ENCODE measurements at regions not wholly inside any gene's neighbourhood (a gene's known extent, or its start where the extent isn't known, plus 50 kb on each side); places are given as distances from the start of the nearest gene placed in this dataset.

DNA sequence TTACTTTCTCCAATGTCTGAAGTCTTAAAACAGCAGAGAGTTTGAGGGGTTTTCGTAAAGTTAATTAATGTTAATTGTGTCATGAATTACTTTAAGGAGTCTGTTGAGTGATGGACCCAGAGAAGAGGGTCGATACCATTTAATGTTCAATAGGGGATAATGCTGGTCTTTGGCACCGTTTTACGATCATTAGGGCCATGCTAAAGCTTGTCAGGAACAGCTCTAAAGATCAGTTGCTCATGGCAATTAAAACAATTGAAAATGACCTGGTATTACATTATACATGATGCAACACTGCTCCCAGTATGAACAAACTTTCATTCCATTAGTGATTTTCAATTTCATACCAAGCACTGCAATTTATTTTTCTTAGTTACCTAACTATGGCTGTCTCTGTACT, 296.9 kb downstream of the ETV1 start:
- H3K36me3 ChIP-seq: no peaks in the 10 kb centered on the region
- no peak overlapping the region for H3K27ac ChIP-seq
- H3K4me3 ChIP-seq: no peak overlapping the region
- ATAC-seq (no peak), DNase-seq (no peak)
- no peaks in the 10 kb centered on the region for H3K4me1 ChIP-seq
- H3K27me3 ChIP-seq: no peaks in the 10 kb centered on the region
- no peaks in the 10 kb centered on the region for H3K9me3 ChIP-seq
- intact Hi-C loops (cut with DNase I): no loop called here
- WGBS, 4 donors: 76 to 88% (median 86%) methylated on average over 4 of the region's 4 CpGs
- TF ChIP-seq POLR2A (IDR thresholded peaks at IDR 0.05) (no peak), CTCF (IDR thresholded peaks at IDR 0.05) (no peak)

DNA sequence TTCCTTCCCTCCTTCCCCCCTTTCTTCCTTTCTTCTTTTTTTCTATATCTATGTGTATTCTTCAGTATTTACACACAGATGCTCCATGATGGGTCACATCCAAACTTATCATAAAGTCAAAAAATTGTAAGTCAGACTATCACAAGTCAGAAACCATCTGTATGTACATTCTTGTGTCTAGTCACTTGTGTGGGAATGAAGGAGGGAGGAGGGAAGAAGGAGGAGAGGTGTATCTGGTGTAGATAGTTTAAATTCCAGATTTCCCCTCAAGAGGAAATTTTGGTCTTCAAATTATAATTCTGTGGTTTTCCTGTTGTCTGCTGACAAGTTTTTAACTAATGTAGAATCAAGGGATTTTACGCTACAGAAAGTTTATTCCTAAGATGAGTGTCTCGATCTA, 287.2 kb downstream of the ETV1 start:
- no peak overlapping the region for H3K4me3 ChIP-seq
- intact Hi-C loops (cut with DNase I): no loop called here
- no peaks in the 10 kb centered on the region for H3K4me1 ChIP-seq
- no peak overlapping the region for H3K27ac ChIP-seq
- WGBS, 4 donors: 91 to 92% (median 92%) methylated on average over 2 of the region's 2 CpGs
- DNase-seq (no peak), ATAC-seq (no peak)
- TF ChIP-seq POLR2A (IDR thresholded peaks at IDR 0.05) (no peak), CTCF (IDR thresholded peaks at IDR 0.05) (no peak)
- no peaks in the 10 kb centered on the region for H3K27me3 ChIP-seq
- peaks cover 0 to 5% (median 0%) of the 10 kb centered on the region in 12 donors for H3K9me3 ChIP-seq
- H3K36me3 ChIP-seq: no peaks in the 10 kb centered on the region

DNA sequence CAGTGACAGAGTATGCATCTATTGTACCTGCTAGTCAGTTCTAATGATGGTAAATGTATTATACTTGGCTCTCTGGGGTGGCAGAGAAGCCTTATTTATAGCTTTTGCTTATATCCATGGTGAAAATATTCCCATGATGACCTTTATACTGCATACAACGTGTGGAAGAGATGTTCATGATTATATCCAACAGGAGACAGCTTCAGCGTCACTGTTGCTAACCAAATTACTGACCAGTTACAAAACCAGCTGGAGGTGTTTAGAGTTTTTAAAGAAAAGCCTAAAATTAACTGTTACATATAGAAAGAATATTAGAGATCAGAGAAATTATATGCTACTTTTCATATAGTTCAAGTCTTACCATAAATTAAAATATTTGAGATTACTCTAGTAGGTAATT, 280.8 kb downstream of the ETV1 start:
- no peaks in the 10 kb centered on the region for H3K9me3 ChIP-seq

GRCh38 chr7:13713092-13713491, 276.4 kb downstream of the ETV1 start:
- Histone ChIP-seq H3K27ac (no peak overlapping the region), H3K4me3 (no peak overlapping the region), H3K27me3 (no peaks in the 10 kb centered on the region), H3K36me3 (no peaks in the 10 kb centered on the region), H3K9me3 (peaks cover 0 to 29% (median 3%) of the 10 kb centered on the region in 12 donors), H3K4me1 (no peaks in the 10 kb centered on the region)
- ATAC-seq (no peak), DNase-seq (no peak)
- TF ChIP-seq POLR2A (IDR thresholded peaks at IDR 0.05): no peak
- TF ChIP-seq CTCF (IDR thresholded peaks at IDR 0.05): no peak
- intact Hi-C loops (cut with DNase I): no loop called here

More for the DNA sequence above, 280.8 kb downstream of the ETV1 start:
- ATAC-seq (no peak), DNase-seq (no peak)
- Histone ChIP-seq H3K27me3 (no peaks in the 10 kb centered on the region), H3K4me1 (no peaks in the 10 kb centered on the region), H3K4me3 (no peak overlapping the region), H3K36me3 (no peaks in the 10 kb centered on the region), H3K27ac (no peak overlapping the region)
- TF ChIP-seq CTCF (IDR thresholded peaks at IDR 0.05) (no peak), POLR2A (IDR thresholded peaks at IDR 0.05) (no peak)
- intact Hi-C loops (cut with DNase I): no loop called here
- WGBS, 4 donors: 58 to 70% (median 64%) methylated on average over 2 of the region's 2 CpGs

Measured in heart left ventricle (tissue), 16 donors.